ENCODE measurements at regions not wholly inside any gene's neighbourhood (a gene's known extent, or its start where the extent isn't known, plus 50 kb on each side); places are given as distances from the start of the nearest gene placed in this dataset.

- DNase-seq: no peak
These were observed 502.3 kb downstream of the NUF2 start for GRCh38 chr1:163824006-163824405.

GRCh38 chr1:163824490-163824889, 502.7 kb downstream of the NUF2 start:
- DNase-seq: no peak

GRCh38 chr1:163826500-163826899, 504.7 kb downstream of the NUF2 start:
- DNase-seq: no peak

- no peak for DNase-seq
These were observed 513.0 kb downstream of the NUF2 start for GRCh38 chr1:163834778-163835177.

GRCh38 chr1:163836481-163836880, 514.7 kb downstream of the NUF2 start:
- DNase-seq: no peak

- no peak for DNase-seq
These were observed 515.5 kb downstream of the NUF2 start for GRCh38 chr1:163837206-163837605.

GRCh38 chr1:163842571-163842970, 520.8 kb downstream of the NUF2 start:
- DNase-seq: no peak

- DNase-seq: no peak
These were observed 522.7 kb downstream of the NUF2 start for GRCh38 chr1:163844459-163844858.

- DNase-seq: no peak
These were observed 523.5 kb downstream of the NUF2 start for GRCh38 chr1:163845279-163845678.

- DNase-seq: no peak
These were observed 542.0 kb downstream of the NUF2 start for GRCh38 chr1:163863731-163864130.

- no peak for DNase-seq
These were observed 542.5 kb downstream of the NUF2 start for GRCh38 chr1:163864207-163864606.

GRCh38 chr1:163866564-163866963, 544.8 kb downstream of the NUF2 start:
- DNase-seq: no peak

GRCh38 chr1:163870666-163871065, 548.9 kb downstream of the NUF2 start:
- DNase-seq: no peak

- DNase-seq: no peak
These were observed 550.3 kb downstream of the NUF2 start for GRCh38 chr1:163872067-163872466.

- DNase-seq: no peak
These were observed 552.3 kb downstream of the NUF2 start for GRCh38 chr1:163874070-163874469.

GRCh38 chr1:163875200-163875926, 553.6 kb downstream of the NUF2 start:
- DNase-seq: no peak

GRCh38 chr1:163875927-163876320, 554.2 kb downstream of the NUF2 start:
- DNase-seq: no peak

GRCh38 chr1:163876546-163876945, 554.8 kb downstream of the NUF2 start:
- no peak for DNase-seq

- no peak for DNase-seq
These were observed 555.3 kb downstream of the NUF2 start for GRCh38 chr1:163877016-163877415.

- DNase-seq: no peak
These were observed 563.8 kb downstream of the NUF2 start for GRCh38 chr1:163885510-163885909.

GRCh38 chr1:163896001-163896400, 574.2 kb downstream of the NUF2 start:
- no peak for DNase-seq

- DNase-seq: no peak
These were observed 575.8 kb downstream of the NUF2 start for GRCh38 chr1:163897412-163898155.

- DNase-seq: no peak
These were observed 584.5 kb downstream of the NUF2 start for GRCh38 chr1:163906283-163906682.

- no peak for DNase-seq
These were observed 590.6 kb downstream of the NUF2 start for GRCh38 chr1:163912170-163912884.
